C4-2B (cell line): ENCODE measurements at regions not wholly inside any gene's neighbourhood (a gene's known extent, or its start where the extent isn't known, plus 50 kb on each side); places are given as distances from the start of the nearest gene placed in this dataset.

Experiments used
- ZFX ChIP-seq: fragments of 450-650 bp; IDR thresholded peaks from 2 replicates; pipeline ENCODE4 v1.6.1; 2017
- TF ChIP-seq, protein P1 (sequence below): fragments of 450-650 bp; conservative IDR thresholded peaks from 2 replicates; pipeline ENCODE4 v1.5.1; 2017; ENCODE audit warnings: mild to moderate bottlenecking

DNA sequence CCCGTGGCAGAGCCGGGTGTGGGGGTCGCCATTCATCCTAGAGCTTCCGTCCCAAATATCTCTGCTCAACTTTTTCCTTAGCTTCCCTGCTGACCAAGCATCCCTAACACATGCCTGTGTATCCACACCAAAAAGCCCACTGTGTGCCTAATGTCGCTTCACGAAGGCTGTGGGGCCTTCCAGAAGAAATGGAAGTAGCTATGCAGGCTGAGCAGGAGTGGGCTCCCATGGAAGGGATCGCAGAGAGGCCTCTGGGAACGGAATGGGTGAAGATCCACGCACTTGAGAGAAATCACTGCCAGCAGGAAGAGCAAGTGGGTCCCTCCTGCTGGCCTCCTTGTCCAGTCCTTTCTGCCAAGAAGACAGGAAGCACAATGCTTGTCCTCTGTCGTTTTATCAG lies 136.0 kb downstream of the SOX1 start:
- TF ChIP-seq, protein P1, sequence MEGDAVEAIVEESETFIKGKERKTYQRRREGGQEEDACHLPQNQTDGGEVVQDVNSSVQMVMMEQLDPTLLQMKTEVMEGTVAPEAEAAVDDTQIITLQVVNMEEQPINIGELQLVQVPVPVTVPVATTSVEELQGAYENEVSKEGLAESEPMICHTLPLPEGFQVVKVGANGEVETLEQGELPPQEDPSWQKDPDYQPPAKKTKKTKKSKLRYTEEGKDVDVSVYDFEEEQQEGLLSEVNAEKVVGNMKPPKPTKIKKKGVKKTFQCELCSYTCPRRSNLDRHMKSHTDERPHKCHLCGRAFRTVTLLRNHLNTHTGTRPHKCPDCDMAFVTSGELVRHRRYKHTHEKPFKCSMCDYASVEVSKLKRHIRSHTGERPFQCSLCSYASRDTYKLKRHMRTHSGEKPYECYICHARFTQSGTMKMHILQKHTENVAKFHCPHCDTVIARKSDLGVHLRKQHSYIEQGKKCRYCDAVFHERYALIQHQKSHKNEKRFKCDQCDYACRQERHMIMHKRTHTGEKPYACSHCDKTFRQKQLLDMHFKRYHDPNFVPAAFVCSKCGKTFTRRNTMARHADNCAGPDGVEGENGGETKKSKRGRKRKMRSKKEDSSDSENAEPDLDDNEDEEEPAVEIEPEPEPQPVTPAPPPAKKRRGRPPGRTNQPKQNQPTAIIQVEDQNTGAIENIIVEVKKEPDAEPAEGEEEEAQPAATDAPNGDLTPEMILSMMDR = no peak
- TF ChIP-seq ZFX = no peak
